ENCODE measurements at regions not wholly inside any gene's neighbourhood (a gene's known extent, or its start where the extent isn't known, plus 50 kb on each side); places are given as distances from the start of the nearest gene placed in this dataset.

GRCh38 chr18:47731276-47731675 lies 199.2 kb downstream of the SMAD2 start:
- TF ChIP-seq EZH2 (IDR thresholded peaks at IDR 0.05; ENCODE audit: borderline replicate concordance, low read depth, low read length, severe bottlenecking) (no peak), CTCF (IDR thresholded peaks at IDR 0.05; ENCODE audit: borderline replicate concordance, extremely low read depth, low read length, poor library complexity, severe bottlenecking) (no peak)
- H3K36me3 ChIP-seq (ENCODE audit: insufficient read depth, low read length): no peaks in the 10 kb centered on the region
- no peak overlapping the region for H3K4me2 ChIP-seq (ENCODE audit: insufficient read depth, low read length)
- ATAC-seq (ENCODE audit: insufficient read depth, low read depth) (no peak), DNase-seq (no peak)
- no peaks in the 10 kb centered on the region for H3K9me3 ChIP-seq (ENCODE audit: insufficient read depth, low read length, severe bottlenecking)
- H3K27ac ChIP-seq (ENCODE audit: low read length): no peak overlapping the region
- H4K20me1 ChIP-seq (ENCODE audit: insufficient read depth, low read length): no peaks in the 10 kb centered on the region
- no peak overlapping the region for H3K9ac ChIP-seq (ENCODE audit: low read depth, low read length)
- H2AFZ ChIP-seq (ENCODE audit: low read depth, low read length): no peak overlapping the region
- H3K79me2 ChIP-seq (ENCODE audit: insufficient read depth, low read length): no peaks in the 10 kb centered on the region
- no peaks in the 10 kb centered on the region for H3K4me1 ChIP-seq (ENCODE audit: insufficient read depth, low read length)
- no peak overlapping the region for H3K4me3 ChIP-seq (ENCODE audit: low read depth in 1 of 2, low read length in 2 of 2)
- peaks cover 64% of the 10 kb centered on the region for H3K27me3 ChIP-seq (ENCODE audit: insufficient read depth, low read length, poor library complexity)

- Histone ChIP-seq H3K4me3 (ENCODE audit: low read depth in 1 of 2, low read length in 2 of 2) (no peak overlapping the region), H4K20me1 (ENCODE audit: insufficient read depth, low read length) (no peaks in the 10 kb centered on the region), H3K27me3 (ENCODE audit: insufficient read depth, low read length, poor library complexity) (peaks cover 63% of the 10 kb centered on the region), H3K79me2 (ENCODE audit: insufficient read depth, low read length) (no peaks in the 10 kb centered on the region), H3K9me3 (ENCODE audit: insufficient read depth, low read length, severe bottlenecking) (no peaks in the 10 kb centered on the region), H3K36me3 (ENCODE audit: insufficient read depth, low read length) (no peaks in the 10 kb centered on the region), H3K4me1 (ENCODE audit: insufficient read depth, low read length) (no peaks in the 10 kb centered on the region), H2AFZ (ENCODE audit: low read depth, low read length) (no peak overlapping the region), H3K4me2 (ENCODE audit: insufficient read depth, low read length) (no peak overlapping the region), H3K27ac (ENCODE audit: low read length) (no peak overlapping the region), H3K9ac (ENCODE audit: low read depth, low read length) (no peak overlapping the region)
- no peak for DNase-seq
- ATAC-seq (ENCODE audit: insufficient read depth, low read depth): no peak
- TF ChIP-seq EZH2 (IDR thresholded peaks at IDR 0.05; ENCODE audit: borderline replicate concordance, low read depth, low read length, severe bottlenecking): no peak
- no peak for TF ChIP-seq CTCF (IDR thresholded peaks at IDR 0.05; ENCODE audit: borderline replicate concordance, extremely low read depth, low read length, poor library complexity, severe bottlenecking)
Observed at GRCh38 chr18:47730795-47731194, 199.7 kb downstream of the SMAD2 start.

- H3K4me2 ChIP-seq (ENCODE audit: insufficient read depth, low read length): no peak overlapping the region
- no peaks in the 10 kb centered on the region for H3K36me3 ChIP-seq (ENCODE audit: insufficient read depth, low read length)
- TF ChIP-seq CTCF (IDR thresholded peaks at IDR 0.05; ENCODE audit: borderline replicate concordance, extremely low read depth, low read length, poor library complexity, severe bottlenecking) (no peak), EZH2 (IDR thresholded peaks at IDR 0.05; ENCODE audit: borderline replicate concordance, low read depth, low read length, severe bottlenecking) (no peak)
- peaks cover 53% of the 10 kb centered on the region for H3K27me3 ChIP-seq (ENCODE audit: insufficient read depth, low read length, poor library complexity)
- H4K20me1 ChIP-seq (ENCODE audit: insufficient read depth, low read length): no peaks in the 10 kb centered on the region
- H3K4me3 ChIP-seq (ENCODE audit: low read depth in 1 of 2, low read length in 2 of 2): no peak overlapping the region
- H3K79me2 ChIP-seq (ENCODE audit: insufficient read depth, low read length): no peaks in the 10 kb centered on the region
- no peak overlapping the region for H3K9ac ChIP-seq (ENCODE audit: low read depth, low read length)
- no peak for ATAC-seq (ENCODE audit: insufficient read depth, low read depth)
- H2AFZ ChIP-seq (ENCODE audit: low read depth, low read length): no peak overlapping the region
- no peaks in the 10 kb centered on the region for H3K9me3 ChIP-seq (ENCODE audit: insufficient read depth, low read length, severe bottlenecking)
- H3K27ac ChIP-seq (ENCODE audit: low read length): no peak overlapping the region
- no peak for DNase-seq
- no peaks in the 10 kb centered on the region for H3K4me1 ChIP-seq (ENCODE audit: insufficient read depth, low read length)
Observed at GRCh38 chr18:47729356-47729755, 201.1 kb downstream of the SMAD2 start.

- Histone ChIP-seq H3K27ac (ENCODE audit: low read length) (no peak overlapping the region), H3K27me3 (ENCODE audit: insufficient read depth, low read length, poor library complexity) (peaks cover 52% of the 10 kb centered on the region), H2AFZ (ENCODE audit: low read depth, low read length) (no peak overlapping the region), H3K9me3 (ENCODE audit: insufficient read depth, low read length, severe bottlenecking) (no peaks in the 10 kb centered on the region), H3K79me2 (ENCODE audit: insufficient read depth, low read length) (no peaks in the 10 kb centered on the region), H4K20me1 (ENCODE audit: insufficient read depth, low read length) (no peaks in the 10 kb centered on the region), H3K4me2 (ENCODE audit: insufficient read depth, low read length) (no peak overlapping the region), H3K9ac (ENCODE audit: low read depth, low read length) (no peak overlapping the region), H3K4me1 (ENCODE audit: insufficient read depth, low read length) (no peaks in the 10 kb centered on the region), H3K36me3 (ENCODE audit: insufficient read depth, low read length) (no peaks in the 10 kb centered on the region), H3K4me3 (ENCODE audit: low read depth in 1 of 2, low read length in 2 of 2) (no peak overlapping the region)
- ATAC-seq (ENCODE audit: insufficient read depth, low read depth) (no peak), DNase-seq (no peak)
- no peak for TF ChIP-seq CTCF (IDR thresholded peaks at IDR 0.05; ENCODE audit: borderline replicate concordance, extremely low read depth, low read length, poor library complexity, severe bottlenecking)
- TF ChIP-seq EZH2 (IDR thresholded peaks at IDR 0.05; ENCODE audit: borderline replicate concordance, low read depth, low read length, severe bottlenecking): no peak
Observed at GRCh38 chr18:47728921-47729320, 201.5 kb downstream of the SMAD2 start.

All from DND-41 (cell line).